Esophagus muscularis mucosa (tissue), 4 donors: ENCODE measurements at regions not wholly inside any gene's neighbourhood (a gene's known extent, or its start where the extent isn't known, plus 50 kb on each side); places are given as distances from the start of the nearest gene placed in this dataset.
A peak's percentile ranks its signal among the peaks of the same experiment; 100 is the strongest.

Experiments used
- DNase-seq: peaks from one replicate; pipeline ENCODE4 v3.0.0-alpha.2; 2017; ENCODE audit errors: extremely low spot score
- H3K27ac ChIP-seq, 4 donors: fragments of 200-600 bp; sonication (generic); replicated peaks in 1 of 4; 1 replicate in 3 of 4; 2 replicates in 1 of 4; pipeline ENCODE4 v1.5.1; 2016 to 2019; ENCODE audit warnings: mild to moderate bottlenecking in 1 of 4
- H3K27me3 ChIP-seq, 4 donors: fragments of 200-600 bp; sonication (generic); one replicate each; pipeline versions ENCODE4 v1.5.1 to v1.6.0; 2016 to 2019
- H3K36me3 ChIP-seq, 4 donors: fragments of 200-600 bp; sonication (generic); one replicate each; pipeline ENCODE4 v1.5.1; 2016 to 2019
- H3K4me1 ChIP-seq, 4 donors: fragments of 200-600 bp; sonication (generic); one replicate each; pipeline ENCODE4 v1.5.1; 2016 to 2019
- H3K4me3 ChIP-seq, 4 donors: fragments of 200-600 bp; sonication (generic); 1 replicate in 2 of 4; 2 replicates in 2 of 4; pipeline ENCODE4 v1.5.1; 2016 to 2019; ENCODE audit warnings: mild to moderate bottlenecking in 4 of 4, moderate library complexity in 1 of 4
- H3K9me3 ChIP-seq, 4 donors: fragments of 200-600 bp; sonication (generic); 1 replicate in 3 of 4; 2 replicates in 1 of 4; pipeline ENCODE4 v1.5.1; 2016 to 2019
- CTCF ChIP-seq, 3 experiments: fragments of 200-600 bp in 2 of 3; fragments of 450-650 bp in 1 of 3; sonication (generic) in 2 of 3; IDR thresholded peaks; one replicate each; pipeline ENCODE4 v1.5.1; 2017 to 2019; ENCODE audit warnings: antibody characterized with exemption in 3 of 3, mild to moderate bottlenecking in 2 of 3, moderate library complexity in 1 of 3
- EP300 ChIP-seq: sonication (generic); formaldehyde crosslinking; IDR thresholded peaks from one replicate; pipeline ENCODE4 v1.6.1; 2017; ENCODE audit warnings: antibody characterized with exemption
- POLR2A ChIP-seq: fragments of 450-650 bp; IDR thresholded peaks from one replicate; pipeline ENCODE4 v1.6.1; 2017; ENCODE audit warnings: antibody characterized with exemption, moderate library complexity, mild to moderate bottlenecking, low read depth
- POLR2AphosphoS5 ChIP-seq, 2 donors: sonication (generic); formaldehyde crosslinking; IDR thresholded peaks; one replicate each; pipeline ENCODE4 v1.6.1; 2017; ENCODE audit warnings: antibody characterized with exemption in 2 of 2
- WGBS: methylation state at CpG from one replicate; pipeline ENCODE4 v1.1.5; 2018; 5-methylcytosine and 5-hydroxymethylcytosine counted together
- intact Hi-C: fragments of 100-400 bp; cut with DNase I; formaldehyde crosslinking; loops from one replicate; pipeline ENCODE4 v1.15.1; 2023

GRCh38 chr15:47504624-47505256 is 212.6 kb upstream of the SEMA6D start:
- H3K27ac ChIP-seq, result no peak overlapping the region
- 79% methylated on average over 7 of the region's 7 CpGs for WGBS
- H3K27me3 ChIP-seq, result no peaks in the 10 kb centered on the region
- no peaks in the 10 kb centered on the region for H3K36me3 ChIP-seq
- H3K4me1 ChIP-seq, result peaks cover 13 to 17% (median 16%) of the 10 kb centered on the region in 4 donors
- no peaks in the 10 kb centered on the region for H3K9me3 ChIP-seq
- TF ChIP-seq EP300 (no peak), POLR2A (no peak), POLR2AphosphoS5 (IDR thresholded peaks at IDR 0.05) (no peak), CTCF (IDR thresholded peaks at IDR 0.05) (no peak)
- H3K4me3 ChIP-seq, result no peak overlapping the region
- intact Hi-C loops, result no loop called here
- DNase-seq, result peak; percentile 75

- 55% methylated on average over 6 of the region's 6 CpGs for WGBS
- peak overlapping the region in 1 of 4 donors; percentile 48 for H3K27ac ChIP-seq
- no peak for DNase-seq
- TF ChIP-seq CTCF (IDR thresholded peaks at IDR 0.05) (no peak), EP300 (no peak), POLR2A (no peak), POLR2AphosphoS5 (IDR thresholded peaks at IDR 0.05) (no peak)
- no peaks in the 10 kb centered on the region for H3K36me3 ChIP-seq
- H3K9me3 ChIP-seq, result no peaks in the 10 kb centered on the region
- no peaks in the 10 kb centered on the region for H3K27me3 ChIP-seq
- no peak overlapping the region for H3K4me3 ChIP-seq
- intact Hi-C loops, result no loop called here
- peaks cover 13 to 17% (median 16%) of the 10 kb centered on the region in 4 donors for H3K4me1 ChIP-seq
These were observed 211.5 kb upstream of the SEMA6D start for GRCh38 chr15:47505712-47506328.

DNA sequence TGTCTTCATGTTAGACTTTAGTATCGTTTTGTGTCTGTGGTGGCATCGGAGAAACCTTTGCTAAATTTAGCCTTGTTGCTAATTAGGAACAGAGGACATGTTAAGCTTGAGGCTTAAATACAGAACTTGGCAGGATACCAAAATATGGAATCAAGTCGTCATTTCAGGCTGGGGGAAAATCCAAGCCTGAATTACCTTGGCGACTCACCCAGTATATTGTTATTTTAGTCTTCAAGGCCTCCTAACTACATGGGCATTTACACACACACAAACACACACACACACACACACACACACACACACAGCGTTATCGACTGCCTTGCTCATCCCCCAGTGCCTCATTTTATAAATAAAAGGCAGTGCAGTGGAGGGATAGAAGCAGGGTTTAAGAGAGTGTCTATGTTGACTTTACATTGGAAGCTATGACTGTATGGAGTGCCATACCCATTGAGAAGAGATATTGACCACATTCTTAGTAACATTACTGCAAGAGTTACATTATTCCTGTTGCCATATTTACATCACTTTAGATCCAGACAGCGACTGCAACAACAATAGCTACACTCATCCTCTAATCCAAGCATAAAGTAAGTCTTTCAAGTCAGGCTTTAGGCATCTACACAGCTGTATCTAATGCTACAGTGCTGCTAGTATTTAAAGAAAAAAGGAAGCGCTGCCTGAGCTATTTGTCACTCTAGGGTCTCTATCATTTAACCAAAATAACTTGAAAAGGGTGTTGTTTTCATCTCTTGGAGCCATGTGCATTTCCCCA is 210.8 kb upstream of the SEMA6D start:
- DNase-seq, result peak; percentile 72
- H3K27ac ChIP-seq, result peak overlapping the region in 1 of 4 donors; percentile 48
- intact Hi-C loops, result no loop called here

GRCh38 chr15:47507221-47507985 is 209.9 kb upstream of the SEMA6D start:
- Histone ChIP-seq H3K9me3 (no peaks in the 10 kb centered on the region), H3K36me3 (no peaks in the 10 kb centered on the region), H3K4me3 (no peak overlapping the region), H3K27me3 (no peaks in the 10 kb centered on the region), H3K27ac (no peak overlapping the region), H3K4me1 (peaks cover 13 to 17% (median 16%) of the 10 kb centered on the region in 4 donors)
- whole genome bisulfite sequencing, result 97% methylated on average over 6 of the region's 6 CpGs
- DNase-seq, result peak; percentile 55
- TF ChIP-seq POLR2AphosphoS5 (IDR thresholded peaks at IDR 0.05) (no peak), EP300 (no peak), POLR2A (no peak), CTCF (IDR thresholded peaks at IDR 0.05) (no peak)
- intact Hi-C loops, result no loop called here

More for the DNA sequence above, 210.8 kb upstream of the SEMA6D start:
- WGBS, result 38% methylated on average over 8 of the region's 8 CpGs
- Histone ChIP-seq H3K9me3 (no peaks in the 10 kb centered on the region), H3K4me3 (no peak overlapping the region), H3K36me3 (no peaks in the 10 kb centered on the region), H3K27me3 (no peaks in the 10 kb centered on the region), H3K4me1 (peaks cover 13 to 17% (median 16%) of the 10 kb centered on the region in 4 donors)
- TF ChIP-seq POLR2AphosphoS5 (IDR thresholded peaks at IDR 0.05), result no peak
- no peak for TF ChIP-seq POLR2A
- TF ChIP-seq EP300, result no peak
- TF ChIP-seq CTCF (IDR thresholded peaks at IDR 0.05), result no peak
